Vagina (tissue), 2 donors: ENCODE measurements at regions not wholly inside any gene's neighbourhood (a gene's known extent, or its start where the extent isn't known, plus 50 kb on each side); places are given as distances from the start of the nearest gene placed in this dataset.

Experiments
- CTCF ChIP-seq, 3 experiments: fragments of 450-650 bp in 2 of 3; fragments of 200-600 bp in 1 of 3; sonication (generic) in 1 of 3; IDR thresholded peaks; one replicate each; pipeline ENCODE4 v1.5.1; 2017 to 2019; ENCODE audit warnings: antibody characterized with exemption in 3 of 3, mild to moderate bottlenecking in 2 of 3, moderate library complexity in 2 of 3
- POLR2A ChIP-seq, 2 donors: fragments of 450-650 bp; IDR thresholded peaks; one replicate each; pipeline ENCODE4 v1.6.1; 2017; ENCODE audit warnings: antibody characterized with exemption in 2 of 2, mild to moderate bottlenecking in 2 of 2, moderate library complexity in 2 of 2

GRCh38 chr2:45253151-45253550, 243.9 kb upstream of the SIX2 start:
- TF ChIP-seq CTCF (IDR thresholded peaks at IDR 0.05) (no peak), POLR2A (IDR thresholded peaks at IDR 0.05) (no peak)
